Right lobe of liver (tissue), 4 donors: ENCODE measurements at regions not wholly inside any gene's neighbourhood (a gene's known extent, or its start where the extent isn't known, plus 50 kb on each side); places are given as distances from the start of the nearest gene placed in this dataset.

Experiments used
- CTCF ChIP-seq, 4 donors: fragments of 200-600 bp in 3 of 4; fragments of 450-650 bp in 1 of 4; IDR thresholded peaks; one replicate each; pipeline versions ENCODE4 v1.5.1 to v1.8.0; 2016 to 2022; ENCODE audit warnings: antibody characterized with exemption in 4 of 4, mild to moderate bottlenecking in 2 of 4
- POLR2A ChIP-seq: fragments of 450-650 bp; IDR thresholded peaks from one replicate; pipeline ENCODE4 v1.6.1; 2017; ENCODE audit warnings: antibody characterized with exemption, mild to moderate bottlenecking
- donor health status: DM: no; HTN: no; CAD: no.
- donor health status: DM: no; HTN: no; CAD: no.
- donor health status: DM: no; HTN: yes; CAD: no.

- no peak for TF ChIP-seq CTCF (IDR thresholded peaks at IDR 0.05)
- no peak for TF ChIP-seq POLR2A
Observed at GRCh38 chr1:181190364-181191035, 102.0 kb downstream of the IER5 start.
